NCI-H774 (cell line): ENCODE measurements at regions not wholly inside any gene's neighbourhood (a gene's known extent, or its start where the extent isn't known, plus 50 kb on each side); places are given as distances from the start of the nearest gene placed in this dataset.
A peak's percentile ranks its signal among the peaks of the same experiment; 100 is the strongest.

Experiments used
- DNase-seq: peaks from one replicate; lab custom pipeline; 2025; lab: John Stamatoyannopoulos, UW

GRCh38 chr5:120231563-120231962 lies 232.5 kb upstream of the PRR16 start:
- DNase-seq, result no peak

- no peak for DNase-seq
These were observed 227.7 kb upstream of the PRR16 start for GRCh38 chr5:120236360-120236759.

GRCh38 chr5:120239086-120239485 lies 225.0 kb upstream of the PRR16 start:
- DNase-seq, result no peak

- no peak for DNase-seq
These were observed 223.4 kb upstream of the PRR16 start for GRCh38 chr5:120240706-120241105.

GRCh38 chr5:120241400-120241799 lies 222.7 kb upstream of the PRR16 start:
- DNase-seq, result no peak

- DNase-seq, result no peak
These were observed 212.2 kb upstream of the PRR16 start for GRCh38 chr5:120251898-120252297.

- DNase-seq, result peak; percentile 69
These were observed 211.3 kb upstream of the PRR16 start for GRCh38 chr5:120252839-120253238.

- DNase-seq, result no peak
These were observed 209.7 kb upstream of the PRR16 start for GRCh38 chr5:120254385-120254784.

- DNase-seq, result no peak
These were observed 208.9 kb upstream of the PRR16 start for GRCh38 chr5:120255214-120255613.

GRCh38 chr5:120256376-120256775 lies 207.7 kb upstream of the PRR16 start:
- DNase-seq, result no peak

- no peak for DNase-seq
These were observed 206.6 kb upstream of the PRR16 start for GRCh38 chr5:120257358-120257971.

GRCh38 chr5:120258123-120258522 lies 206.0 kb upstream of the PRR16 start:
- no peak for DNase-seq

- no peak for DNase-seq
These were observed 203.4 kb upstream of the PRR16 start for GRCh38 chr5:120260651-120261050.

- DNase-seq, result no peak
These were observed 193.6 kb upstream of the PRR16 start for GRCh38 chr5:120270498-120270897.

GRCh38 chr5:120293796-120294195 lies 170.3 kb upstream of the PRR16 start:
- no peak for DNase-seq

GRCh38 chr5:120297616-120298015 lies 166.5 kb upstream of the PRR16 start:
- no peak for DNase-seq

GRCh38 chr5:120298981-120299380 lies 165.1 kb upstream of the PRR16 start:
- no peak for DNase-seq

GRCh38 chr5:120304663-120305062 lies 159.4 kb upstream of the PRR16 start:
- no peak for DNase-seq

GRCh38 chr5:120306303-120306702 lies 157.8 kb upstream of the PRR16 start:
- DNase-seq, result no peak

GRCh38 chr5:120314191-120314590 lies 149.9 kb upstream of the PRR16 start:
- DNase-seq, result no peak

GRCh38 chr5:120320626-120321025 lies 143.5 kb upstream of the PRR16 start:
- no peak for DNase-seq

GRCh38 chr5:120326651-120327050 lies 137.4 kb upstream of the PRR16 start:
- DNase-seq, result no peak

- DNase-seq, result no peak
These were observed 136.9 kb upstream of the PRR16 start for GRCh38 chr5:120327180-120327579.

GRCh38 chr5:120329095-120329494 lies 135.0 kb upstream of the PRR16 start:
- DNase-seq, result no peak

GRCh38 chr5:120330558-120330957 lies 133.5 kb upstream of the PRR16 start:
- no peak for DNase-seq
